Fibroblast of lung (primary cell): ENCODE measurements at regions not wholly inside any gene's neighbourhood (a gene's known extent, or its start where the extent isn't known, plus 50 kb on each side); places are given as distances from the start of the nearest gene placed in this dataset.
"Not testable (repeated sequence)": the region's sequence is repeated elsewhere in the genome, so short reads cannot be mapped to it uniquely, and the experiment has no call there.

Experiments used
- DNase-seq, 2 donors: peaks; one replicate each; pipeline versions ENCODE4 v3.0.0 to v3.0.0-alpha.2; 2010; ENCODE audit warnings: low read depth in 2 of 2
- H2AFZ ChIP-seq: 2 replicates; pipeline ENCODE4 v1.5.1; 2012; ENCODE audit warnings: low read length, control low read depth, inconsistent platforms
- H3K27ac ChIP-seq: 2 replicates; pipeline ENCODE4 v1.5.1; 2011; ENCODE audit warnings: low read length, control low read depth; ENCODE audit not compliant: insufficient read depth
- H3K27me3 ChIP-seq: 2 replicates; pipeline ENCODE4 v1.5.1; 2011; ENCODE audit warnings: mild to moderate bottlenecking, low read length; ENCODE audit not compliant: control insufficient read depth, insufficient read depth
- H3K36me3 ChIP-seq: 2 replicates; pipeline ENCODE4 v1.5.1; 2011; ENCODE audit warnings: low read length; ENCODE audit not compliant: control insufficient read depth, insufficient read depth
- H3K4me1 ChIP-seq: 2 replicates; pipeline ENCODE4 v1.5.1; 2011; ENCODE audit warnings: low read length; ENCODE audit not compliant: control insufficient read depth, insufficient read depth; ENCODE audit errors: extremely low read depth
- H3K4me2 ChIP-seq: 2 replicates; pipeline ENCODE4 v1.5.1; 2011; ENCODE audit warnings: low read length, control low read depth; ENCODE audit not compliant: insufficient read depth; ENCODE audit errors: extremely low read depth
- H3K4me3 ChIP-seq, 4 experiments: fragments of 200-600 bp in 1 of 4; sonication (generic) in 1 of 4; replicated peaks in 1 of 4; 2 replicates each; pipeline ENCODE4 v1.5.1; 2011 to 2016; ENCODE audit warnings: low read length in 4 of 4, low read depth in 3 of 4, mild to moderate bottlenecking in 3 of 4, control low read depth in 2 of 4, inconsistent platforms in 1 of 4, mixed read lengths in 1 of 4; ENCODE audit not compliant: insufficient read depth in 1 of 4; ENCODE audit errors: control extremely low read depth in 1 of 4
- H3K79me2 ChIP-seq: 2 replicates; pipeline ENCODE4 v1.5.1; 2012; ENCODE audit warnings: mild to moderate bottlenecking, low read length, inconsistent platforms; ENCODE audit not compliant: control insufficient read depth, insufficient read depth
- H3K9ac ChIP-seq: 2 replicates; pipeline ENCODE4 v1.5.1; 2011; ENCODE audit warnings: mild to moderate bottlenecking, low read length, control low read depth; ENCODE audit not compliant: insufficient read depth
- H3K9me3 ChIP-seq: 2 replicates; pipeline ENCODE4 v1.5.1; 2012; ENCODE audit warnings: low read depth, low read length; ENCODE audit not compliant: control insufficient read depth, insufficient read depth
- H4K20me1 ChIP-seq: 2 replicates; pipeline ENCODE4 v1.5.1; 2011; ENCODE audit warnings: low read length; ENCODE audit not compliant: control insufficient read depth, insufficient read depth; ENCODE audit errors: extremely low read depth
- CTCF ChIP-seq, 2 donors: IDR thresholded peaks in 1 of 2; conservative IDR thresholded peaks in 1 of 2; 1 replicate in 1 of 2; 2 replicates in 1 of 2; pipeline ENCODE4 v1.5.1; 2011 to 2012; ENCODE audit warnings: low read length in 2 of 2, control low read depth in 1 of 2, inconsistent platforms in 1 of 2, low read depth in 1 of 2, mild to moderate bottlenecking in 1 of 2
- EZH2 ChIP-seq: IDR thresholded peaks from 2 replicates; pipeline ENCODE4 v1.5.1; 2012; ENCODE audit warnings: low read length, control low read depth, mild to moderate bottlenecking; ENCODE audit errors: missing control alignments

- no peak for DNase-seq
- Histone ChIP-seq H2AFZ (no peak overlapping the region), H3K9me3 (no peaks in the 10 kb centered on the region), H3K27me3 (no peaks in the 10 kb centered on the region), H3K4me2 (no peak overlapping the region), H3K4me3 (no peak overlapping the region), H4K20me1 (no peaks in the 10 kb centered on the region), H3K27ac (no peak overlapping the region), H3K79me2 (no peaks in the 10 kb centered on the region), H3K9ac (no peak overlapping the region), H3K36me3 (no peaks in the 10 kb centered on the region), H3K4me1 (peaks cover 2% of the 10 kb centered on the region)
- TF ChIP-seq CTCF (conservative IDR thresholded peaks at IDR 0.05 in 1 of 2, IDR thresholded peaks at IDR 0.05 in 1 of 2; ENCODE audit: low read depth in 1 of 2, low read length in 2 of 2) (no peak), EZH2 (no peak)
Measured at GRCh38 chr2:180775711-180776110, 204.7 kb upstream of the UBE2E3 start.

- H3K27ac ChIP-seq, H3K9me3 ChIP-seq, H3K9ac ChIP-seq, H3K4me3 ChIP-seq, H3K79me2 ChIP-seq, H3K36me3 ChIP-seq, H3K4me2 ChIP-seq, H4K20me1 ChIP-seq, H3K27me3 ChIP-seq, H2AFZ ChIP-seq, DNase-seq, H3K4me1 ChIP-seq: not testable (repeated sequence)
Measured at GRCh38 chr2:180765316-180765715, 215.1 kb upstream of the UBE2E3 start.

- H3K27ac ChIP-seq: no peak overlapping the region
- no peak overlapping the region for H3K4me2 ChIP-seq
- H4K20me1 ChIP-seq: no peaks in the 10 kb centered on the region
- H2AFZ ChIP-seq: no peak overlapping the region
- no peaks in the 10 kb centered on the region for H3K27me3 ChIP-seq
- TF ChIP-seq CTCF (conservative IDR thresholded peaks at IDR 0.05 in 1 of 2, IDR thresholded peaks at IDR 0.05 in 1 of 2; ENCODE audit: low read depth in 1 of 2, low read length in 2 of 2): no peak
- TF ChIP-seq EZH2: no peak
- H3K4me3 ChIP-seq: no peak overlapping the region
- no peaks in the 10 kb centered on the region for H3K4me1 ChIP-seq
- H3K36me3 ChIP-seq: no peaks in the 10 kb centered on the region
- H3K9ac ChIP-seq: no peak overlapping the region
- DNase-seq: no peak
- no peaks in the 10 kb centered on the region for H3K79me2 ChIP-seq
- no peaks in the 10 kb centered on the region for H3K9me3 ChIP-seq
Measured at GRCh38 chr2:180763263-180763989, 217.0 kb upstream of the UBE2E3 start.
